GM12864 (cell line): ENCODE measurements at regions not wholly inside any gene's neighbourhood (a gene's known extent, or its start where the extent isn't known, plus 50 kb on each side); places are given as distances from the start of the nearest gene placed in this dataset.

ENCODE experiments used
- DNase-seq: peaks from one replicate; pipeline ENCODE4 v3.0.0-alpha.2; 2011; ENCODE audit warnings: low read depth
- H3K4me3 ChIP-seq: 2 replicates; pipeline ENCODE4 v1.5.1; 2011; ENCODE audit warnings: mild to moderate bottlenecking, low read depth, low read length, control low read depth
- TF ChIP-seq, protein P1 (sequence below): IDR thresholded peaks from 2 replicates; pipeline ENCODE4 v1.5.1; 2011; ENCODE audit warnings: low read depth, mild to moderate bottlenecking, moderate library complexity, low read length, control low read depth, inconsistent platforms; ENCODE audit errors: missing control alignments

DNA sequence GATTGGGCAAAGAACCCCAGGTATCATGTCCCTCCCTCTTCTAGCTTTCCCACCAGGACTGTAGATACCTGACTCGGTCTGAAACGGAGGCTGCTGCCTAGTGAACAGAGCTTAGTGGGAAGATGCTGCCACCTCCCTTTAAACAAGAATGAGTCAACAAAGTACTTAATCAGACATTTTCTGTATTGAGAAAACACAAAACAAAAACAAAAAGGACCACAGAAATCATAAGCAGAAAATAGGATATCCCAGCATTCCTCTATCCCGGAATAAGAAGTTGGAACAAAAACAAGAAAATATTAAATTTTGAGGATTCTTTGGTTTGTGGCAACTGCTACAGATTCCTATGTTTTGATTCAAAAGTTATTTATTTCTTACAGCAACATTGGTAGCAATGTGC is 51.7 kb upstream of the COL8A1 start:
- TF ChIP-seq, protein P1, sequence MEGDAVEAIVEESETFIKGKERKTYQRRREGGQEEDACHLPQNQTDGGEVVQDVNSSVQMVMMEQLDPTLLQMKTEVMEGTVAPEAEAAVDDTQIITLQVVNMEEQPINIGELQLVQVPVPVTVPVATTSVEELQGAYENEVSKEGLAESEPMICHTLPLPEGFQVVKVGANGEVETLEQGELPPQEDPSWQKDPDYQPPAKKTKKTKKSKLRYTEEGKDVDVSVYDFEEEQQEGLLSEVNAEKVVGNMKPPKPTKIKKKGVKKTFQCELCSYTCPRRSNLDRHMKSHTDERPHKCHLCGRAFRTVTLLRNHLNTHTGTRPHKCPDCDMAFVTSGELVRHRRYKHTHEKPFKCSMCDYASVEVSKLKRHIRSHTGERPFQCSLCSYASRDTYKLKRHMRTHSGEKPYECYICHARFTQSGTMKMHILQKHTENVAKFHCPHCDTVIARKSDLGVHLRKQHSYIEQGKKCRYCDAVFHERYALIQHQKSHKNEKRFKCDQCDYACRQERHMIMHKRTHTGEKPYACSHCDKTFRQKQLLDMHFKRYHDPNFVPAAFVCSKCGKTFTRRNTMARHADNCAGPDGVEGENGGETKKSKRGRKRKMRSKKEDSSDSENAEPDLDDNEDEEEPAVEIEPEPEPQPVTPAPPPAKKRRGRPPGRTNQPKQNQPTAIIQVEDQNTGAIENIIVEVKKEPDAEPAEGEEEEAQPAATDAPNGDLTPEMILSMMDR, result no peak
- no peak overlapping the region for H3K4me3 ChIP-seq
- DNase-seq, result no peak

DNA sequence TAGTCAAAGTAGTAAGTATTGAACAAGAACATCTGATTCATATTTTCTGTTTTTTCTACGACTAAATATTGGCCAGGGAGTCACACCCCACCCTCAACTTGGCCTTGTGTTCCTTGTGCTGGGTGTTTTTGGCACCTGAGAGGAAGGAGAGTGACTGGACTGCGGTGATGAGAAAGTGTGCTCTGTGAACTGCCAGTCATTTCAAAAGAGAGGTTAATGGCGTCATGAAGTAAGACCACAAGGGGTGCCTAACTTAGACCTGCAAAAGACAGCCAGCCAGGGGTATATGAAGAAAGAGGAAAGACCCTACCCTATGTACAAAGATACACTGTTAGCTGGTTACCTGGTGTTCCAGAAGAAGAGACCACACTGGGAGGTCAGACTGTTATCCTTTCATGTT is 58.4 kb upstream of the COL8A1 start:
- TF ChIP-seq, protein P1, result no peak
- H3K4me3 ChIP-seq, result no peak overlapping the region
- no peak for DNase-seq

- DNase-seq, result no peak
- TF ChIP-seq, protein P1, result no peak
- no peak overlapping the region for H3K4me3 ChIP-seq
Observed at GRCh38 chr3:99579246-99579645, 59.1 kb upstream of the COL8A1 start.

DNA sequence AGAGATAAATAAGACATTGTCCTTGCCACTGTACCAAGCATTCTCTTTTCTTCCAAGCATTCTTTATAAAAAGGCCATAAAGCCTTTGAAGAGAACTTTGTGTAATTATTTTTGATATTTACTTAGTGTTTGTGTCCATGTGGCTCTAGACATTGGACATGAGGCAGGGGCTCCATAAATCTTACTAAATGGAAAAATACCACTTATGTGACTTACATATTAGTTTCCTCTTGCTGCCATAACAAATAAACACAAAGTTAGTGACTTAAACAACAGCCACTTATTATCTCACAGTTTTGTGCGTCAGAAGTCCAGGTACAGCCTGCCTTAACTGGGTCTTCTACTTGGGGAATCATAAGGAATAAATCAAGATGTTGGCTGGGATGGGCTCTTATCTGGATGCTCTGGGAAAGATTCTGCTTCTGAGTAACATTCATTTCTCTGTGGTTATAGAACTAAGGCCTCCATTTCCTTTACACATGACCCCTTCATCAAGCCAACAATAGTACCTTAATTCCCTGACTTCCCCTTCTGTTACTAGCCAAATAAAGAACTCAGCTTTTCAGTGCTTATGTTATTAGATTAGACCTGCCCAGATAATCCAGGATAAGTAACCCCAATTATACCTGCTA is 59.9 kb upstream of the COL8A1 start:
- TF ChIP-seq, protein P1, result no peak
- no peak for DNase-seq
- no peak overlapping the region for H3K4me3 ChIP-seq

DNA sequence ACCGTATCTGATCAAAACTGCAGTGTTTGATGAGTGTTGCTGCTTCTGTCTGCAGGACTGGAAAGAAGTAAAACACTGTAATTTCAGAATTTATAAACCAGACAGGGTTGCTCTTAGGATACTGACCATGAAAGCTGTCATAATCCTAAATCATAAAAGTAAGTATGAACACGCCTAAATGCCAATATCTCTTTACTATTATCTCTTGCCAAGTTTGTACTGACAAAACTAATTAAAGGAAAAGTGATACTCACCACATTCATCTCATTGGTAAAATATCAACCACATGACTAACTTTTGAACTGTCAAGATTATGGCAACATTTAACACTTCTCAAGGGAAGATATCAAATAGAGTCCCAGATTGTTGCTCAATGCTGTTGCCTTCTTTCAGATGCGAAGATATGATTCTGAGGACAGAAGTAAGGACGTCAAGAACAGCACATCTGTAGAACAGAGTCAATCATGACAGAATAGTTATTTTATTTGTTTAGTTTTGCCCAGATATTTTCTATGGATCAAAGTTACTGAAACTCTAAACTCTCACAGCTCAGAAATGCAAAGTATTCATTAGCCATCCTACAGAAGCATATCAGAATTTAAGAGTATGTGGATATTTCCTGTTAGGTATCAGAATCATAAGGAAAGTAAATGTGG is 61.4 kb upstream of the COL8A1 start:
- no peak overlapping the region for H3K4me3 ChIP-seq
- TF ChIP-seq, protein P1, result no peak
- no peak for DNase-seq

DNA sequence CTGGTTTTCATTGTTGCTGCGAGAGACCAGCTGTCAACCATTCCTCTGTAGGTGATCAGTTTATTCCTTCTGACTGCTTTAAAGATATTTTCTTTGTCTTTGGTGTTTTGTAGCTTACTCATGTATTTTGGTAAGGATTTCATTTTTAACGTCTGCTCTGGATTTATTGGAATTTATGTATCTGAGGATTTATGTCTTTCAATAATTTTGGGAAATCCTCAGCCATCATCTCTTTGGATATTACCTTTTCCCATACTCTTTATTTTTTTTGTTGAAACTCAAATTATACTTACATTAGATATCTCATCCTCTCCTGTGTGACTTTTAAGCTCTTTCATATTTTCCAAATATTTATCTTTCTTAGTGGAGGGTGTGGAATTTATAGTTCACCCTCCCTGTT is 62.7 kb upstream of the COL8A1 start:
- no peak for DNase-seq
- H3K4me3 ChIP-seq, result no peak overlapping the region
- TF ChIP-seq, protein P1, result no peak

DNA sequence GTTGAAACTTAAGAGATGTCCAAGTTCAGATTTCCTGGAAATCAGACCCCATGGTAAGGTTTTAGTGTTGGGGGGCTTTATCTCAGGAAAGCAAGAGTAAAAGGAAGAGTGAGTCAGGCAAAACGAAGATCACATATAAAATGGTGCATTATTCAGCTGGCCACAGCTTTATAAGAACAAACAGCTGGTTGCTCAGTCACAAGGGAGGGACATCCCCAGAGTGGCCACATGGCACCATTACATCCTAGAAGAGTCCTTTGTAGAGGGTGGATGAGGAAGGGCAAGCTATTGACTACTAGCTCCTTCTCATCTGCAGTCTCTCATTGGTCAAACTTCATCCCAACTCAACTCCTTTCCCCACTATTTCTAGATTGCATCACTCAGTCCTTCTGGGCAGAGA is 68.3 kb upstream of the COL8A1 start:
- DNase-seq, result no peak
- TF ChIP-seq, protein P1, result no peak
- H3K4me3 ChIP-seq, result no peak overlapping the region
